Body of pancreas (tissue), 4 donors: ENCODE measurements at regions not wholly inside any gene's neighbourhood (a gene's known extent, or its start where the extent isn't known, plus 50 kb on each side); places are given as distances from the start of the nearest gene placed in this dataset.

ENCODE experiments used
- ATAC-seq: fragments of 150-250 bp; one replicate; pipeline ENCODE4 v1.9.1; 2016
- DNase-seq, 4 donors: peaks; one replicate each; pipeline ENCODE4 v3.0.0-alpha.2; 2019
- H3K27ac ChIP-seq, 4 donors: fragments of 200-600 bp; sonication (generic); 1 replicate in 3 of 4; 2 replicates in 1 of 4; pipeline versions ENCODE4 v1.5.1 to v1.6.1; 2016 to 2019; ENCODE audit warnings: mild to moderate bottlenecking in 1 of 4, mixed read lengths in 1 of 4, moderate library complexity in 1 of 4
- H3K27me3 ChIP-seq, 2 donors: fragments of 200-600 bp; sonication (generic); one replicate each; pipeline ENCODE4 v1.6.0; 2016; ENCODE audit warnings: mild to moderate bottlenecking in 1 of 2
- H3K36me3 ChIP-seq, 2 donors: fragments of 200-600 bp; sonication (generic); replicated peaks in 1 of 2; 2 replicates each; pipeline ENCODE4 v1.5.1; 2016; ENCODE audit warnings: low read depth in 2 of 2; ENCODE audit not compliant: insufficient read depth in 1 of 2
- H3K4me1 ChIP-seq: fragments of 200-600 bp; sonication (generic); one replicate; pipeline ENCODE4 v1.6.0; 2016
- H3K4me3 ChIP-seq, 2 donors: fragments of 200-600 bp; sonication (generic); 1 replicate in 1 of 2; 2 replicates in 1 of 2; pipeline ENCODE4 v1.5.1; 2016 to 2019
- H3K9me3 ChIP-seq, 3 donors: fragments of 200-600 bp; sonication (generic); 1 replicate in 2 of 3; 2 replicates in 1 of 3; pipeline ENCODE4 v1.5.1; 2016
- POLR2A ChIP-seq, 3 donors: fragments of 450-650 bp; IDR thresholded peaks; one replicate each; pipeline ENCODE4 v1.6.1; 2016; ENCODE audit warnings: antibody characterized with exemption in 3 of 3, mild to moderate bottlenecking in 2 of 3
- WGBS, 2 donors: methylation state at CpG; one replicate each; pipeline ENCODE4 v1.1.5; 2017; 5-methylcytosine and 5-hydroxymethylcytosine counted together
- intact Hi-C: fragments of 100-400 bp; cut with DNase I; formaldehyde crosslinking; loops from one replicate; pipeline ENCODE4 v1.15.1; 2023
- TF ChIP-seq, protein P1 (sequence below), 7 experiments: fragments of 450-650 bp in 4 of 7; fragments of 200-600 bp in 3 of 7; sonication (generic) in 3 of 7; IDR thresholded peaks; one replicate each; pipeline ENCODE4 v1.5.1; 2016 to 2019; ENCODE audit warnings: antibody characterized with exemption in 7 of 7

DNA sequence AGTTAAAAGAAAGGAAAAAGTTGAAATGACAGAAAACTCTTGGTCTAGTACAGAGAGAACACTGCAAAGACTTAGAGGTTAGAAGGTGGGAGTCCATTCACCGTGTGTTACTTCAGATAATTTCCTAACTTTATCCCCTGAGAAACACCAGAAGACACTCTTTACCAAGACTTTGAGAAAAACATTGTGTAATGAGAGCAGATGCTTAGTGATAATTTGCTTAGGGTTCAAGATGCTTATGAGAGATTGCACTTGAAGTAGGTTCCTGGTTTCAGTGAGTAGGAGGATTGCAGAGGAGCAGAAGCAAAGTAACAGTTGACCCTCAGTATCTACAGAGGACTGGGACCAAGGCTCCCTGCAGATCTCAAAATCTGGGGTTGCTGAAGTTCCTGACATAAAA is 594.1 kb downstream of the NR2F2 start:
- no peak for ATAC-seq
- intact Hi-C loops: no loop called here
- Histone ChIP-seq H3K27ac (no peak overlapping the region), H3K9me3 (no peaks in the 10 kb centered on the region), H3K27me3 (no peaks in the 10 kb centered on the region), H3K4me3 (no peak overlapping the region), H3K4me1 (no peaks in the 10 kb centered on the region), H3K36me3 (no peaks in the 10 kb centered on the region)
- no peak for DNase-seq
- WGBS, 2 donors: 0% methylated on average over 1 of the region's 1 CpG
- TF ChIP-seq POLR2A (IDR thresholded peaks at IDR 0.05): no peak
- TF ChIP-seq, protein P1, sequence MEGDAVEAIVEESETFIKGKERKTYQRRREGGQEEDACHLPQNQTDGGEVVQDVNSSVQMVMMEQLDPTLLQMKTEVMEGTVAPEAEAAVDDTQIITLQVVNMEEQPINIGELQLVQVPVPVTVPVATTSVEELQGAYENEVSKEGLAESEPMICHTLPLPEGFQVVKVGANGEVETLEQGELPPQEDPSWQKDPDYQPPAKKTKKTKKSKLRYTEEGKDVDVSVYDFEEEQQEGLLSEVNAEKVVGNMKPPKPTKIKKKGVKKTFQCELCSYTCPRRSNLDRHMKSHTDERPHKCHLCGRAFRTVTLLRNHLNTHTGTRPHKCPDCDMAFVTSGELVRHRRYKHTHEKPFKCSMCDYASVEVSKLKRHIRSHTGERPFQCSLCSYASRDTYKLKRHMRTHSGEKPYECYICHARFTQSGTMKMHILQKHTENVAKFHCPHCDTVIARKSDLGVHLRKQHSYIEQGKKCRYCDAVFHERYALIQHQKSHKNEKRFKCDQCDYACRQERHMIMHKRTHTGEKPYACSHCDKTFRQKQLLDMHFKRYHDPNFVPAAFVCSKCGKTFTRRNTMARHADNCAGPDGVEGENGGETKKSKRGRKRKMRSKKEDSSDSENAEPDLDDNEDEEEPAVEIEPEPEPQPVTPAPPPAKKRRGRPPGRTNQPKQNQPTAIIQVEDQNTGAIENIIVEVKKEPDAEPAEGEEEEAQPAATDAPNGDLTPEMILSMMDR (IDR thresholded peaks at IDR 0.05): no peak

DNA sequence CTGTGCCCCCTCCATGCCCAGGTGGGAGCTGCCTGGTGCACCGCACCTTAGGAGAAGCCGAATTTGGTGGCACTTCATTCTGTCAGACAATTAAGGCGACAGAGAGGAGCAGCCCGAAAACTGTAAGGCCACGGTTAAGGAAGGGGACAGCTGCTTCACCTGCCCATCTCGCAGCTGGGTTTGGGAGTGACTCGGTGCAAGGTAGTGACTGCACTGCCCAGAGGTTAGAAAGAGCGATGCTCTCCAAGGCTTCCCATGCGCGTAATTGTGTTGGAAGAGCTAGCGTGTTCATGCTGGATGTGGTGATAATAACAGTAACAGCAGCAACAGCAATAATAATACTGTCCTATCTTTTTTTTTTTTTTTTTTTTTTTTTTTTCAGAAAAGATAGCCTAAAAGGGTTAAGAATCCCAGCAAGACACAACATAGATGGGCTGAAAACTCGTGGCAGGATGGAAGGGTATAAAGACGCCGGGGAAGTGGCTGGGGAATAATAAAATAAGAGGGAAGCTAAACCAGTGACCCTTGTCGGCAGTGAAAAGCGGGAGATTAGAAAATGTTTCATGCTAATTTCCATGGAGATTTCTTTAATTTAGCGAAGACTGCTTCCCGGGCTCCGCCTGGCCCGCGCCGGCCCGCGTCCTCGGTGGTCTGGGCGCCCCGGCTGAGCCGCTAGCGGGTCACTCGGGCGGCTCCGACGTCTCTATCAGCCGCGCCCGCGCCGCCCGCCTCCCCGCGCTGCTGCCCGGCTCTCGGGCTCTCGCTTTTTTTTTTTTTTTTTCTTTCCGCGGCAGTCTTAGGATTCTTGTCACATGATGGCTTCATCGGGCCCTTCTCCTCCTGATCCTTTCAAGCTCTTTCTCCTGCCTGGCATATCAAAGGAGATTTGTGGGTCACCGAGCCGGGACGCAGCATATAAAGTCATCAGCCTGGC is 617.1 kb downstream of the NR2F2 start:
- no peaks in the 10 kb centered on the region for H3K9me3 ChIP-seq
- no peak overlapping the region for H3K4me3 ChIP-seq
- peaks cover 4% of the 10 kb centered on the region for H3K4me1 ChIP-seq
- TF ChIP-seq POLR2A (IDR thresholded peaks at IDR 0.05): no peak
- TF ChIP-seq, protein P1 (IDR thresholded peaks at IDR 0.05): no peak
- WGBS, 2 donors: 16% methylated on average over 44 to 50 of the region's 50 CpGs
- intact Hi-C loops: no loop called here
- no peak overlapping the region for H3K27ac ChIP-seq
- H3K36me3 ChIP-seq: no peaks in the 10 kb centered on the region
- DNase-seq (no peak), ATAC-seq (no peak)
- no peaks in the 10 kb centered on the region for H3K27me3 ChIP-seq

DNA sequence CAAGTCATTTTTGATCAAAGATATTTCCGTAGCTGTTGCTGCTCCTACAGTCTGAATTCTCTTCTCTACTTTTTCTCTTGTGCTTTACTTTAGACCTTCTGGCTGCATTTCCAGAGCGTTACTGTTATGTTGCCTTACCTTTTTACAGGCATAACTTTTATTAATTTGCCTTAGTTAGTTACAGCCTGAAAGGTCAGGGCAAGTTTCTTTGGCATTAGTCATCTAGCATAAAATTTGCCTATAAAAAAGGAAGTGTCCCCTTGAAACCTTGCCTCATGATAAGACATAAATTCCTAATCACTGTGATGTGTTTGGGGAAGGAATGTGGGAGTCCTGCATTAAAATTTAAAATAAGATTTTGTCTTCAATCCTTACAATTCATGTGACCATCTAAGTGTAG is 618.5 kb downstream of the NR2F2 start:
- no peaks in the 10 kb centered on the region for H3K36me3 ChIP-seq
- no peak overlapping the region for H3K4me3 ChIP-seq
- WGBS, 2 donors: 81% methylated on average over 2 of the region's 2 CpGs
- H3K9me3 ChIP-seq: no peaks in the 10 kb centered on the region
- H3K4me1 ChIP-seq: peaks cover 4% of the 10 kb centered on the region
- no peak for TF ChIP-seq POLR2A (IDR thresholded peaks at IDR 0.05)
- TF ChIP-seq, protein P1 (IDR thresholded peaks at IDR 0.05): no peak
- no peaks in the 10 kb centered on the region for H3K27me3 ChIP-seq
- ATAC-seq (no peak), DNase-seq (no peak)
- H3K27ac ChIP-seq: no peak overlapping the region
- intact Hi-C loops: no loop called here

DNA sequence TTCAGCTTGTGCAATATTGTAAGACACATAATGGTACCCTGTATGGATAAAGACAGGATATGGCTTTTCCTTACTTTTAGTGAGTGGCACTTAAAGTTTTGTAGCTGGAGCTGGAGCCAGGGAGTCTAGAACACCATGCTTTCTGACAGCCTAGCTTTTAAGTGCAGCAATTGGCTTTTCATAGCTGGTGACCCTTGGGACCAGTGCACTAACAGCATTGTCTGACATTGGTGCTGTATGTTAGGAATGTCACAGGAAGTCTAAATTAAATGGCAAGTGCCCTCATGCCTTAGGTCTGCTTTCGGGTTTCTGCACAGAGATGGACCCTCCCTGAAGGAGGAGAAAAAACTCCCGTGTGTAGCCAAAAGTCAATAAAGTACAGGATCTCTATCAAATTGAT is 628.2 kb downstream of the NR2F2 start:
- 32% methylated on average over 2 of the region's 2 CpGs for WGBS, 2 donors
- ATAC-seq: no peak
- H3K9me3 ChIP-seq: no peaks in the 10 kb centered on the region
- no peaks in the 10 kb centered on the region for H3K4me1 ChIP-seq
- H3K27ac ChIP-seq: no peak overlapping the region
- no peak for DNase-seq
- H3K36me3 ChIP-seq: no peaks in the 10 kb centered on the region
- H3K4me3 ChIP-seq: no peak overlapping the region
- intact Hi-C loops: no loop called here
- TF ChIP-seq, protein P1 (IDR thresholded peaks at IDR 0.05): no peak
- no peak for TF ChIP-seq POLR2A (IDR thresholded peaks at IDR 0.05)
- H3K27me3 ChIP-seq: no peaks in the 10 kb centered on the region

DNA sequence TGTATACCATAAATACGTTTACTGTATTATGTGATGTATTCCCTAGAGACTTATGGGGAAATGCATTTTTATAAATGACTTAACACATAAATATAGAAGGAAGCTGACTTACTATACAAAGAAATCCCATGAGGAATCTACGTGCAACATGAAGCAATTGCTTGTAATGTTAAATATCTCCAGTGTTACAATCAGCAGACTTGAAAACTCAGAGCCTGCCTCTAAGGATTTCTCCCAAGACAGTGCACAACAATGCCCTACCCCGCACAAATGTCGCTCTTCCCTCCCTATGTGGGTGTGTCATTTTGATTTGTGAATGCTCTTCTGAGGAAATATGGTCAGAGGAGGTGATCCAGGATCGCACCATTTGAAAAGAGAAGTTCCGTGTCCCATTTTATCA is 629.0 kb downstream of the NR2F2 start:
- 73 to 75% methylated on average over 6 of the region's 6 CpGs for WGBS, 2 donors
- intact Hi-C loops: no loop called here

More for the DNA sequence above, 629.0 kb downstream of the NR2F2 start:
- no peak overlapping the region for H3K27ac ChIP-seq
- no peaks in the 10 kb centered on the region for H3K36me3 ChIP-seq
- no peak for ATAC-seq
- DNase-seq: no peak
- H3K4me3 ChIP-seq: no peak overlapping the region
- TF ChIP-seq, protein P1 (IDR thresholded peaks at IDR 0.05): no peak
- no peak for TF ChIP-seq POLR2A (IDR thresholded peaks at IDR 0.05)
- no peaks in the 10 kb centered on the region for H3K9me3 ChIP-seq
- no peaks in the 10 kb centered on the region for H3K4me1 ChIP-seq
- H3K27me3 ChIP-seq: no peaks in the 10 kb centered on the region
